ENCODE measurements at regions not wholly inside any gene's neighbourhood (a gene's known extent, or its start where the extent isn't known, plus 50 kb on each side); places are given as distances from the start of the nearest gene placed in this dataset.

DNA sequence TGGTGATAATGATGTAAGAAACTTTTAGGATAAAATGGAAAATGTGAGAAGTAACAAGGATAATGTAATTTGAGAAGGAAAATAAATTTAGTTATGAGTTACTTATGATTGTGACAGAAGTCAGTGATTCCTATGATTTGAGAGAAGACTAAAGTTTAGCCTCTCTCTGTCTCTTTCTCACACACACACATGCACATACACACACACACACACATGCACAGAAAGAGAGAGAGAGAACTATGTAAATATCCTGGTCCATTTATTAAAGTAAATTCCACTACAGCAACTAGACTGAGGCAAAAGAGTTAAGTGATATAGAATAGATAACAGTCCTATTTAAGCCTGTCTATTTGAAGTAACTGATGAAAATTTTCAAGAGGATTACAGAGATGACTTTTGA is 375.2 kb downstream of the CD109 start:
- TF ChIP-seq MTF1 (CRISPR knock-in tag; IDR thresholded peaks at IDR 0.05; ENCODE audit: borderline replicate concordance) (no peak), EZH2 (IDR thresholded peaks at IDR 0.05; ENCODE audit: borderline replicate concordance, low read depth, low read length) (no peak), PRPF4 (IDR thresholded peaks at IDR 0.05; ENCODE audit: insufficient read depth, low read depth, low read length, poor library complexity, severe bottlenecking) (no peak), PCBP2 (IDR thresholded peaks at IDR 0.05; ENCODE audit: low read depth, low read length, poor library complexity, severe bottlenecking) (no peak), CBX5 (IDR thresholded peaks at IDR 0.05; ENCODE audit: borderline replicate concordance, low read depth) (no peak), PTTG1 (tag; IDR thresholded peaks at IDR 0.05; ENCODE audit: low read depth) (no peak), GABPA (tag; conservative IDR thresholded peaks at IDR 0.05; ENCODE audit: low read depth) (no peak), CBFA2T3 (IDR thresholded peaks at IDR 0.05) (no peak), NFE2L1 (tag; IDR thresholded peaks at IDR 0.05; ENCODE audit: borderline replicate concordance, low read depth) (no peak), ZNF282 (CRISPR knock-in tag; IDR thresholded peaks at IDR 0.05) (no peak)
- TF ChIP-seq, protein P1, sequence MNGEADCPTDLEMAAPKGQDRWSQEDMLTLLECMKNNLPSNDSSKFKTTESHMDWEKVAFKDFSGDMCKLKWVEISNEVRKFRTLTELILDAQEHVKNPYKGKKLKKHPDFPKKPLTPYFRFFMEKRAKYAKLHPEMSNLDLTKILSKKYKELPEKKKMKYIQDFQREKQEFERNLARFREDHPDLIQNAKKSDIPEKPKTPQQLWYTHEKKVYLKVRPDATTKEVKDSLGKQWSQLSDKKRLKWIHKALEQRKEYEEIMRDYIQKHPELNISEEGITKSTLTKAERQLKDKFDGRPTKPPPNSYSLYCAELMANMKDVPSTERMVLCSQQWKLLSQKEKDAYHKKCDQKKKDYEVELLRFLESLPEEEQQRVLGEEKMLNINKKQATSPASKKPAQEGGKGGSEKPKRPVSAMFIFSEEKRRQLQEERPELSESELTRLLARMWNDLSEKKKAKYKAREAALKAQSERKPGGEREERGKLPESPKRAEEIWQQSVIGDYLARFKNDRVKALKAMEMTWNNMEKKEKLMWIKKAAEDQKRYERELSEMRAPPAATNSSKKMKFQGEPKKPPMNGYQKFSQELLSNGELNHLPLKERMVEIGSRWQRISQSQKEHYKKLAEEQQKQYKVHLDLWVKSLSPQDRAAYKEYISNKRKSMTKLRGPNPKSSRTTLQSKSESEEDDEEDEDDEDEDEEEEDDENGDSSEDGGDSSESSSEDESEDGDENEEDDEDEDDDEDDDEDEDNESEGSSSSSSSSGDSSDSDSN (IDR thresholded peaks at IDR 0.05; ENCODE audit: borderline replicate concordance in 1 of 2, low read depth in 2 of 2, low read length in 2 of 2) = no peak
- TF ChIP-seq, protein P2, sequence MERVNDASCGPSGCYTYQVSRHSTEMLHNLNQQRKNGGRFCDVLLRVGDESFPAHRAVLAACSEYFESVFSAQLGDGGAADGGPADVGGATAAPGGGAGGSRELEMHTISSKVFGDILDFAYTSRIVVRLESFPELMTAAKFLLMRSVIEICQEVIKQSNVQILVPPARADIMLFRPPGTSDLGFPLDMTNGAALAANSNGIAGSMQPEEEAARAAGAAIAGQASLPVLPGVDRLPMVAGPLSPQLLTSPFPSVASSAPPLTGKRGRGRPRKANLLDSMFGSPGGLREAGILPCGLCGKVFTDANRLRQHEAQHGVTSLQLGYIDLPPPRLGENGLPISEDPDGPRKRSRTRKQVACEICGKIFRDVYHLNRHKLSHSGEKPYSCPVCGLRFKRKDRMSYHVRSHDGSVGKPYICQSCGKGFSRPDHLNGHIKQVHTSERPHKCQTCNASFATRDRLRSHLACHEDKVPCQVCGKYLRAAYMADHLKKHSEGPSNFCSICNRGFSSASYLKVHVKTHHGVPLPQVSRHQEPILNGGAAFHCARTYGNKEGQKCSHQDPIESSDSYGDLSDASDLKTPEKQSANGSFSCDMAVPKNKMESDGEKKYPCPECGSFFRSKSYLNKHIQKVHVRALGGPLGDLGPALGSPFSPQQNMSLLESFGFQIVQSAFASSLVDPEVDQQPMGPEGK (CRISPR knock-in tag; IDR thresholded peaks at IDR 0.05; ENCODE audit: borderline replicate concordance) = no peak
- TF ChIP-seq, protein P3, sequence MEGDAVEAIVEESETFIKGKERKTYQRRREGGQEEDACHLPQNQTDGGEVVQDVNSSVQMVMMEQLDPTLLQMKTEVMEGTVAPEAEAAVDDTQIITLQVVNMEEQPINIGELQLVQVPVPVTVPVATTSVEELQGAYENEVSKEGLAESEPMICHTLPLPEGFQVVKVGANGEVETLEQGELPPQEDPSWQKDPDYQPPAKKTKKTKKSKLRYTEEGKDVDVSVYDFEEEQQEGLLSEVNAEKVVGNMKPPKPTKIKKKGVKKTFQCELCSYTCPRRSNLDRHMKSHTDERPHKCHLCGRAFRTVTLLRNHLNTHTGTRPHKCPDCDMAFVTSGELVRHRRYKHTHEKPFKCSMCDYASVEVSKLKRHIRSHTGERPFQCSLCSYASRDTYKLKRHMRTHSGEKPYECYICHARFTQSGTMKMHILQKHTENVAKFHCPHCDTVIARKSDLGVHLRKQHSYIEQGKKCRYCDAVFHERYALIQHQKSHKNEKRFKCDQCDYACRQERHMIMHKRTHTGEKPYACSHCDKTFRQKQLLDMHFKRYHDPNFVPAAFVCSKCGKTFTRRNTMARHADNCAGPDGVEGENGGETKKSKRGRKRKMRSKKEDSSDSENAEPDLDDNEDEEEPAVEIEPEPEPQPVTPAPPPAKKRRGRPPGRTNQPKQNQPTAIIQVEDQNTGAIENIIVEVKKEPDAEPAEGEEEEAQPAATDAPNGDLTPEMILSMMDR (IDR thresholded peaks at IDR 0.05 in 2 of 3, conservative IDR thresholded peaks at IDR 0.05 in 1 of 3; ENCODE audit: insufficient read depth in 2 of 3, low read depth in 1 of 3, low read length in 3 of 3) = no peak
- TF ChIP-seq, protein P4, sequence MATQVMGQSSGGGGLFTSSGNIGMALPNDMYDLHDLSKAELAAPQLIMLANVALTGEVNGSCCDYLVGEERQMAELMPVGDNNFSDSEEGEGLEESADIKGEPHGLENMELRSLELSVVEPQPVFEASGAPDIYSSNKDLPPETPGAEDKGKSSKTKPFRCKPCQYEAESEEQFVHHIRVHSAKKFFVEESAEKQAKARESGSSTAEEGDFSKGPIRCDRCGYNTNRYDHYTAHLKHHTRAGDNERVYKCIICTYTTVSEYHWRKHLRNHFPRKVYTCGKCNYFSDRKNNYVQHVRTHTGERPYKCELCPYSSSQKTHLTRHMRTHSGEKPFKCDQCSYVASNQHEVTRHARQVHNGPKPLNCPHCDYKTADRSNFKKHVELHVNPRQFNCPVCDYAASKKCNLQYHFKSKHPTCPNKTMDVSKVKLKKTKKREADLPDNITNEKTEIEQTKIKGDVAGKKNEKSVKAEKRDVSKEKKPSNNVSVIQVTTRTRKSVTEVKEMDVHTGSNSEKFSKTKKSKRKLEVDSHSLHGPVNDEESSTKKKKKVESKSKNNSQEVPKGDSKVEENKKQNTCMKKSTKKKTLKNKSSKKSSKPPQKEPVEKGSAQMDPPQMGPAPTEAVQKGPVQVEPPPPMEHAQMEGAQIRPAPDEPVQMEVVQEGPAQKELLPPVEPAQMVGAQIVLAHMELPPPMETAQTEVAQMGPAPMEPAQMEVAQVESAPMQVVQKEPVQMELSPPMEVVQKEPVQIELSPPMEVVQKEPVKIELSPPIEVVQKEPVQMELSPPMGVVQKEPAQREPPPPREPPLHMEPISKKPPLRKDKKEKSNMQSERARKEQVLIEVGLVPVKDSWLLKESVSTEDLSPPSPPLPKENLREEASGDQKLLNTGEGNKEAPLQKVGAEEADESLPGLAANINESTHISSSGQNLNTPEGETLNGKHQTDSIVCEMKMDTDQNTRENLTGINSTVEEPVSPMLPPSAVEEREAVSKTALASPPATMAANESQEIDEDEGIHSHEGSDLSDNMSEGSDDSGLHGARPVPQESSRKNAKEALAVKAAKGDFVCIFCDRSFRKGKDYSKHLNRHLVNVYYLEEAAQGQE (IDR thresholded peaks at IDR 0.05; ENCODE audit: borderline replicate concordance) = no peak
- TF ChIP-seq, protein P4 (CRISPR knock-in tag; IDR thresholded peaks at IDR 0.05; ENCODE audit: low read depth) = no peak

Measured in K562 (cell line).